GM18511 (cell line): ENCODE measurements at regions not wholly inside any gene's neighbourhood (a gene's known extent, or its start where the extent isn't known, plus 50 kb on each side); places are given as distances from the start of the nearest gene placed in this dataset.

Source experiments
- ATAC-seq: cut with Tn5 transposase; IDR thresholded peaks from one replicate; pipeline ENCODE4 v1.9.1; 2021; ENCODE audit warnings: mild to moderate bottlenecking, moderate library complexity; ENCODE audit not compliant: unreplicated experiment

DNA sequence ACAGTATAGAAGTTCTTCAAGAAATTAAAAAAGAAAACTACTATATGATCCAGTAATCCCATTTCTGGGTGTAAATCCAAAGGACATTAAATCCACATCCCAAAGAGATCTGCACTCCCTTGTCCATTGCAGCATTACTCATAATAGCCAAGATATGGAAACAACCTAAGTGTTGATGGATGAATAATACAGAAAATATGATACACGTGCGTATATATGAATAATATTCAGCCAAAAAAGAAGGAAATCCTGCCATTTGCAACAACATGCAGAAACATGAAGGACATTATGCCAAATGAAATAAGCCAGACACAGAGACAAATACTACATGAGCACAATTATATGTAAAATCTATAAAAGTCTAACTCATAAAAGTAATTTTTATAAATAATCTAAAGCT, 306.3 kb upstream of the ANO3 start:
- ATAC-seq: no peak

DNA sequence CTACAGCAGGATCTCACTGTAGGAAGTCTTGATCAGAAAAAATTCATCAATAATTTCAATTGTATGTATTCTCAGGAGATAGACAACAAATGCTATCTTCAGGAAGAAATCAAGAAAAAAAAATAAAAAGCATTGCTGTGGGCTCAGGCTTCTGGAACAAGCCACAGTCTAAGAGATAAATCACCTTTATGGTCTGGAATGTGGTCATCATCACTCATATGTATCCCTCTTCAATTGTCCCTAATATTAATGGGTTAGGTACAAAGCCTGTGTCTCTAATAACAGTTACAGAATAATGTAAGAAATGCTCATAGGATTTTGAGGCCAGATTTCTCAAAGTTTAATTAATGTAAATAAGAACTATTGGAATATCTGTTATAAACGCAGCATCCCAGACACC, 305.9 kb upstream of the ANO3 start:
- ATAC-seq: no peak

DNA sequence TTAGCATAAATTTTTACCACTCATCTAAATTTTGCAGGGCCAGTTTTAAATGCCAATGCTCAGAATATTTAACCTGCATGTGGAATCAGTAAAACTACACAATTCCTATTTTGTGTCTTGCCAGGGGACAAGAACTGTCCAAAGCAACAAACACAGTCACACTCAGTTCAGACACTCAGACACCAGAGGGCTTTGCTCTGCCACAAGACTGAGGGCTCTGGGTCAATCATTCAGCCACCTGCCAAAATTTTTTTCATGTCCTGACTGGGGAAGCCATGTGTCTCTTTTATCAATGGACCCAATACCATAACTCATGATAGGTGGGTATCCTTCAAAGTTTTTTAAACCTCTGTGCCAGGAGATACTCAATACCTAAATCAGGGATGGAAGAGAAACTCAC, 304.0 kb upstream of the ANO3 start:
- peak; percentile 55 for ATAC-seq

DNA sequence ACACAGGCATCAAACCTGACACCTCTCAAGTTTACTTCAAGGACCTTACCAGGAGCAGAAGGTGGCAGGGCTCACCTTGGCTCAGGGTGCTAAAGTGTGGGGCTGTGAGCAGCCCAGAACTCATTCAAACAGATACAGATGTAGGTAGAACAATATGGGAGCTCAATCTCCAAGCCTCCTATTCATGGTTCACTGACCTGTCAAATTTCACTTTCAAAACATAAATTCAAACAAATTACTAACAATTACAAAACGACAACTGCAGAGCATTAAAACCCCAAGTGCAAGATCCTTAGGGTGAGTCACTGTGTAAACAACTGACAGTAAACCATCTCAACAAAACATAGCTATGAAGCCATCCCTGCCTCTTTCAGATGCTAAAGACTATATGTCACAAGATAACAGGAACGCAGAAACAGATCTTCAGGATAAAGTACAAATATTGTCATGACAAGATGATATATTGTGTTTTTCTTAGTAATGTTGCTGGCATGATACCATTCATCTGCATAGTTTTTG, 303.5 kb upstream of the ANO3 start:
- ATAC-seq: peak; percentile 59

DNA sequence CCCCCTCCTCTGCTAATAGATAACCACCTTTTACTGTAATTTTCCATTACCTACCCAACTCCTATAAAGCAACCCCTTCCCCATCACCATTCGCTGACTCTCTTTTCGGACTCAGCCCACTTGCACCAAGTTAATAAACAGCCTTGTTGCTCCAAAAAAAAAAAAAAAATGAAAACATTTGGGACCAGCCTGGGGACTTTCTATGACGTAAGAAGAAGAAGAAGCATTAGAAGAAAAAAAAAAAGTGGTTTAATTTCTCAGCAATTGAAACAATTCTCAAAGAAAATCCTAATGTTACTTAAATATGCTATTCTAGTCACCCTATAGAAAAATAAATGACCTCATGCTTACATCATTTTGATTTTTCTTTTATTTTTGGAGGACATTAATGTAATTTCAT, 301.5 kb upstream of the ANO3 start:
- ATAC-seq: no peak

DNA sequence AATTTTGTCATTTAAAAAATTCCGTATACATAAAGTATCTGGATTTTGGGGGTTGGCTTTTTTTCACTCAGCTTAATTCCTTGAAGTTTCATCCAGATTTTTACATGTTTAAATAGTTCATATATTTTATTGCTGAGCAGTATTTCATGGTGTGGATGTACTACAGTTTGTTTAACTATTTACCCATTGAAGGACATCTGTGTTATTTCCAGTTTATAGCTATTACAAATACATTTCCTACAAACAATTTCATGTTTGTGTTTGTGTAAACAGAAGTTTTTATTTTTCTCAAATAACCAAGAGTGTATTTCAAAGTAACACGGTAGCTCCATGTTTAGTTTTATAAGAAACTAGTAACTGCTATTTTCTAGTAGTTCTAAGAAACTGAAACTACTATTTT, 299.7 kb upstream of the ANO3 start:
- no peak for ATAC-seq

DNA sequence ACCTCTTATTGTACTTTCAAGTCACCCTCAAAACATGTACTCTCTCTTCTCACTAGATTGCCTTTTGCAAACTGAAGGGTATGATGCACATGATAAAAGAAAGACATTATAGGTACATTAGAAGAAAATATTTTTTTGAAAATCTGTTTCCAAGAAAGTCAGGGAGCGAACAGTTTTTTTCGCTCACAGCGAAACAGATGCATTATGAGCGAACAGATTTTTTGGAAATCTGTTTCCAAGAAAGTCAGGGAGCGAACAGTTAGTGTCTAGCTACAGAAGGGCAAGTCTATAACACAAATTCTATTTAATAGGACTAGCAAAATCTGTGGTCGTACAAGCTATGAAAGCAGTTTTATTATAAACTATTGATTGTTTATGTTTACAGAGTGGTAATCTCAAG, 296.2 kb upstream of the ANO3 start:
- no peak for ATAC-seq

DNA sequence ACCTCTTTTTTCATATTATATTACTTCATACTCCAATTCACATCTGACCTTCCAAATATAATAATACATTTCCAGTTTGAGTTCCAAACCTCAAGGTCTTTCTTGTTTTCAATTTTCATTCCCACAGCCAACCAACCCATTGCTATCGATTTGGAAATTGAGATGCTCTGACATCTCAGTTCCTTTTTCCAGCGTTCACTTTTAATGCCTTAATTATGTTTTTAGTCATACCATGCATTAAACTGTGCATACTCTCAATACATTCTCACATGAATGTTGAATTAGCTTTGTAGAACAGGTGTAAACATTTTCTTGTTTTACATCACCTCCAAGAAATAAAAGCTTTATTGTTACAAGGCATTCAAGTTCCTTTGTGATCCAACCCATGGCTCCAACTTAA, 294.2 kb upstream of the ANO3 start:
- ATAC-seq: no peak

DNA sequence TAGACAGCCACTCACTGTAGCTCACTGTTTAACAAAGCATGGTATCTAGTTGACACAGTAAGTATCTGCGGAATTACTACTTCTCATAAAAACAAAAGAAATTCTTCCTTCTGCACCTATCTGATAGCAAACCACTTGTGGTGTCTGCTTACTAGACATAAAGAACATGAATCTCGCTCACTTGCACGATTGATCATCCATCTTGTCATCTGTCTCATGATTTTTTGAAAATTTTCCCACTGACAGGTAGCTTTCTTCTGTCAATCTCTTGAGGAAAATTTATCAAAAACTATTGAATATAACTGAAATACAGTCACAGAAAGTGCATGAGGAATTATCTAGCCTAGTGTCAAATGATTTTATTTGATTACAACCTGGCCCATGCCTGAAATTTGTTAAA, 291.6 kb upstream of the ANO3 start:
- ATAC-seq: no peak

DNA sequence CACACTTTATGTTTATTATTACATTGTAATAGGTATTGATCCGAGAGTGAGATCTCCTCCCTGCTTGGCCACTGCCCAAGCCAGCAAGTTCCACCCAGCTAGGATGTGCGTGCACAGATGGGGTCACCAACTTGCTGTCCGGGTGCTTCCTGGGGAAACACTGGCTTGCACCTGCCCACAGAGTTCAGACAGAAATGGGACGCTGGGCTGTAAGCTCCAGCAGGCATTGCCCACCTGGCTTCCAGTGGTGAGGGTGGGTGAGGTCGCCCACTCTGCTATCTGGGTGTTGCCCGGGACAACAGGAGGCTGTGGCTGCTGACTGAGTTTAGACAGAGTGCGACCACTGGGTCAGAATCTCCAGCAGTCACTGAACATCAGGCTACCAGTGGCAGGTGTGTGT, 289.8 kb upstream of the ANO3 start:
- no peak for ATAC-seq

DNA sequence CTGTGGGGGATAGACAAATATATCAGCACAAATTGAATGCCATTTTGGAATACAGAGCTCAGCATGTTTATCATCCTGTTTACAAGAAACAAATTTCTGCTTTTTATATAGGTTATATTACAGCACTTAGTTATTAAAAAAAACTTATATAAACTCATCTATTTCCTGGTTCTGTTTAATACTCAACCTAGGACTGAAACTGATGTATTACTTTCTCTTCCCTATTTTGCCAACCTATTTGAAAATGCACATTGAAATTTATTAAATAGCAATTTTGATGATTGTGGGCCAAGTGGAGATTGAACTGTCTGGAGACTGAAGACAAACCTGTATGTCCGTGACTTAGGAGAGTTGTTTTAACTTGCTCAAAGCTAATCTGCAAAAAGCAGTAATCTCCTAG, 288.3 kb upstream of the ANO3 start:
- peak; percentile 85 for ATAC-seq

DNA sequence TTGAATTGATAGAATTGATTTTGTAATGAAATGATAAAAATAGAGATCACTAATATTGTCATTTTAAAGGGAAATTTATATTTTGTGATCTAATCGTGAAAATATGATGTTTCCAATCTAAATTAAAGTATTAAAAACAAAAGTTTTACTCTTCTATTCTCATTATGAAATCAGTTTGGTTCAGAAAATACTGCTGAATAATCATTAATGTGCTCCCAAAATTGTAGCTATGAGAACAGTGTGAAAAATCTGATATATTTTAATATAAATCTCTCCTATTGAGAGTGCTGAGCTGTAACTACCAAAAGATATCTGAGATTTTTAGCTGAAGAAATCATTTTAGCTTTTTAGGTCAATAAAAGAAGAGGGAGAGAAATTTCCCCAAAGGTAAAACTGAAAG, 287.5 kb upstream of the ANO3 start:
- no peak for ATAC-seq

DNA sequence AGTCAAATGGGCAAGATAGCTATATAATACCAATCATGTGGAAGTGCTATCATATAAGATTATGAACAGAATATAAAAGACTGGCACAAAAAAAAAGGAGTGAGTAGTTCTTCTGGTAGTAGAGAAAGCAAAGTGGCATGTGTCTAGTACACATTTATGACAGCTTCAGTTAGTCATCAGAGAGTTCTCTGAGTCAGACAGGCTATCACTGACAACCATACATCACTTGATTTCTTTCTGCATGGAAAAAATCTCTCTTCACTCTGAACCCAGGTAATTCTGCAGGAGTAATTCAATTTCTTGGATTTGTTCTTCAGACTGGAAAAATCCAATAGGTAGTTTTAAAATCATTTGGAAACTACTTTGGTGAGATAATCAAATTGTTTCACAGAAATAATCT, 286.8 kb upstream of the ANO3 start:
- no peak for ATAC-seq

DNA sequence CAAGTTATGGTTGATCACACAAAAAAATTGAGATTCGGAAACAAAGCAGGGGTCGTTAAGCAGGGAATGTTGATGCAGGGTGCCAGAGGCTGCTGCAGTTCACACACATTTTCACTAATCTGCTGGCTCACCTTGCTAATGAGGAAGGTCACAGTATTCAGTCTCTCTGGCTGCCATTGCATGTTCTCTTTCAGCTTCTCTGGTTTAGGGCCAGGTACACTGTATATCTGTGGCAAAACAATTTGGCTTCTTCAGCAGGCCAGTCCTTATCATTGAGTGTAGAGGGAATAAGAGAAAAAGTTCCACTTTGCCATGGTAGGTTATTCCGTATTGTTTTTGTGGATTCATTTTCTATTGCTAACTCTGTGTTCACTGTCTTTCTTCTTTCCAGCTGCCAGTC, 283.7 kb upstream of the ANO3 start:
- no peak for ATAC-seq

DNA sequence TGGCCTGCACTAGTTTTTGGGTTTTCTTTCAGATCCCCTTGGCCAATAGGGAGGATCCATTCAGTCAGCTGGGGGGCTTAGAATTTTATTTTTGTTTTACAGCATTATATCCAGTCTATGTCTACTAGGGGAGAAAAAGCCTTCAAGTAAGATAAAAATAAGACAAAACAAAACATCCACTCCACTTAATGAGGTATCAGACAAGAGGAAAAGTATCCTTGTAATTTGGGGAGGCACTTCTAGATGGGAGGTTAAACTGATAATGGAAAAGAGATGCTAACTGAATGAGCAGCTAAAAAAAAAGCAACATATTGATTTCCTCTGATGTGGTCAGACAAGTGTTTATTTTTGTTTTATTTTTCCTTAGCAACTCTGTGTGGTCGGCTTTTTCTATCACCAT, 278.0 kb upstream of the ANO3 start:
- ATAC-seq: no peak

DNA sequence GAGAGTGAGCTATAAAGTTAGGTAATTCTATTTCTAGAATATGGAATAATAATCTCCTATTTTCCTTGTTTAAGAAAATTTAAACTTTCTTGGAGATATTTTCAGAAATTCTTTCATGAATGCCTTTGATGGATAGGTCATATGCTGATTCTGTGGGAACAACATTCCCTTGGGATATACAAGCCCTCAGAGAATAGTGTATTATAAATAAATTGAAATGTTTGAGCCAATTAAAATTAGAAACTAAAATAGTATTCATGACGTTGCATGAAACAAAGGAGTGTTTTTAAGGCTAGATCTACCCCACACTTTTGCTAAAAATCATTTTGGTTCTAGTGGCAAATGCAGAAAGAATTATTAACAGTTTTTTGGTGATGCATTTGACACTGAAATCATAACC, 269.3 kb upstream of the ANO3 start:
- no peak for ATAC-seq

DNA sequence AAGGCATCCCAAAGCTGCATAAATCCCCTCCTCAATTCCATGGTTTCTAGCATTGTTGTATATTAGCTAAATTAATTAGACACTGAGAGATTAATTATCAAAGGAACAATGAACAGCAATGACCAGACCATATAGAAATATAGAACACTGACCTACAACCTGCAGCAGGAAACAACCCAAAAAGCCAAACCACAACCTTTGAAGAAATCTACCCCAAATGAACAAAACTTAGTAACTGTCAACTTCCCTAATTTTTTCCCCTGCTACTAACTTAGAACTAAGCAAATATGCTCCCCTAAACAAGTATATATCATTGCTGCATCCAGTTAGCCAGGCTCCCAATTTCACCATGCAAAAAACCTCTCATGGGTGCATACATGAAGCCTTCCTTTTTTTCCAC, 268.0 kb upstream of the ANO3 start:
- no peak for ATAC-seq

DNA sequence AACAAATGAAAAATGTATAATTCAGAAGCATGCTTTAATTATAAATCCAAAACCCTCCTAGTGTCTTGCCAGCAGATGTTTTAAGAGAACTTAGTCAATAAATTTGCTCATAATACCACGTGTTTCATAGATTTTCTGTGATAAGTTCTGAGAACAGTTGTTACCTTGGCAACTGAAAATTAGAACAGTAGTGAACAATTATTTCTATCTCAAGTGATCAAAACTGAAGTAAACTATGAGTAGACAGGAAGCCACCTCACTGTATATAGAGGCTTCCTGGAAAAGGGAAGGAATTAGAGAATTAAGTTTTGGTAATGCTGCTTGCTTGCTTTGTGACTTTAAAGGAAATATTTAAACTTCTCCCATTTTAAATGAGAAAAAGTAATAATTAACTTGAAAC, 266.0 kb upstream of the ANO3 start:
- no peak for ATAC-seq

DNA sequence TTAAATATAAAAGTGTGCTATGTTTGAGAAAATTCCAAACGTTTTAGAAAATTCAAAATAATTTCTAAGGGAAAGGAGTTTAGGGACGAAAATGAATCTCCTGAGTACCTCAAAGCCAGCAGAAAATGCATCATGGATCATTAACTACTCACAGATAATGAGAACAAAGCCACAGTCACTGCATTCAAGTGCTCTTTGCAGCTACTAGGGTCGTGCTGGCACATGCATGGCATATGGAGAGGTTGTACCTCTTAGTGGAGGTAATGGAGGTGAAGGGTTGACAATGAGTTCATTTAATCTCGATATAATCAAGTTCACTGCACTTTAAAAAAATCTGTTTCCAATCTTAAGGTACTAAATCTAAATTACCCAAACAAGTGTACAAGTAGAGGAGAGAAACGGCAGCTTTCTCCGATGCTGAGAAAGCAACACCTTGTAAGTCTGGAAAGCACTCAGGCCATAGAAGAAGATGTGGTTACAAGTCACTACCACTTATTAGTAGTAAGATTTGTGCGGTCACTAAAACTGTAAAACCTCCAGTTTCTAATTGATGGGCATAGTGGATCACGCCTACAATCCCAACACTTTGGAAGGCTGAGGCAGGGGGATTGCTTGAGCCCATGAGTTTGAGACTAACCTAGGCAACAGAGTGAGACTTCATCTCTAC, 261.1 kb upstream of the ANO3 start:
- no peak for ATAC-seq

DNA sequence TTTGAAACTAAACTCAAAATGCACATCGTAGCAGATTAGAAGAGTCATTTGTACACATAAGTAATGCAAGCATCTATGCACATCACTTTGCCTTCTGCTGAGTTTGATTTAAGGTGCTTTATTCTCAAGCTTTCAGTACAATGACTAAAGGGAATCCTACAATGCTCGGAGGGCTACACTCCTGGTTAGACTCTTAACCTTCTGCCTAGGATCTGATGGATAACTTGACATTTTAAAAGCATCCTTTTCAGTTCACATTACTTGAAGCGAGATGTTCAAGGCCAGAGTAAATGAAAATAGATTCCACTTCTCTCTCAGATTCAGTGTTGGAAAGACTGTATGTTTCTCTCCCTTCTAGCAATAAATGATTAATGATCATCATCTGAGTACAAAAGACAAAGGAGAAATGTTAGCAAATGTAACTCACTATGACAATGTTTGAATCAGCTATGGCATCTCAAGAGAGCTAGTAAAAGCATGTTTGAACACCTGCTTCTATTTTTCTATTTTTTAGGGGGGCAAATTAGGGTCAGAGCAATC, 259.2 kb upstream of the ANO3 start:
- ATAC-seq: no peak

DNA sequence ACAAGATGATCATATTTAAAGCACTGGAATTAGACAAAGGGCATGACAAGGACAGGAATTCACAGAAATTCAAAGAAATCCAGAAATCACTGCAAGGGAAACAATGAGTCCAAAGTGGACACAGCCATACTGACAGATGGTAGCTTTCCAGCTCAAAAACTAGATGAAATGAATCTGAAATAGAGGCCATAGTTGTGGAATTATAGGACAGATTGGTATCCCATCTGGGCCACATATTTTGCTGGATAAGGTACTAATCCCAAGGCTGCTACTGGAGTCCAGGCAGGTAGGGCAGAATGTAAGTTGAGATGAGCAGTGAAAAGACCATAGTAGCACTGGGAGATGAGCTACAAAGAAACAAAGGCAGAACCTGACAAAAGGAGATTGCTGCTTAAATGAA, 258.3 kb upstream of the ANO3 start:
- no peak for ATAC-seq

DNA sequence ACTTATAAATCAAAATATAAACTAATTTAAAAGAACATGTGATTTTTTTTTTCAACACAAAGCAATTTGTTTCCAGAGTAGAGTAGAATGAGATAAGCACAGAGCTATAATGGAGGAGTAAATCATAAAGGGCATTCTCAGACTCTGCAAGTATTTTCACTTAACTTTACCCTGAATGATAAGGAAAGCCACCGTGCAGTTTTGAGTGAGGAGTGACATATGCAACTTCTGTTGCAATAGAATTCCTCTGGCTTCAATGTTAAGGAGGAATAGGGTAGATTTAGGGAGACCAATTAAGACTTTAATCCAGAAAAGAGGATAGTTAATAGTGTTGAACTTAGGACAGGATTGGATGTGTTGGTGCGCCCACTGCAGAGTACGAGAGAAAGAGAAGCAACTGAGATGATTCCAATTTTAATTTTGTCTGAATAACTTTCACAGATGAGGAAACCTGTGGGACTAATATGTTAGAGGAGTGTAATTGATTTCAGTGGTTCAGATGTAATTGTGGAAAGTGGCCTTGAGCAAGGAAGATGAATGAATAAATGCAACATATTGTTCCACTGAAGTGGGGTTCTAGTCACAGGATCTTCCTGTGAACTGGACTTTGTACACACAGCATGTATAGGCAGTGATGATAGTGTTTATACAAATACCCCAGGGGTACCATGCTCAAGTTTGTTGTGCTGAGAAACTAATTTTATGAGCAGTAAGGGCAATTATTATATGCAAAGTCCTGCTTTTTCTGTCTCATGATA, 255.5 kb upstream of the ANO3 start:
- ATAC-seq: no peak
